ENCODE measurements at regions not wholly inside any gene's neighbourhood (a gene's known extent, or its start where the extent isn't known, plus 50 kb on each side); places are given as distances from the start of the nearest gene placed in this dataset.

DNA sequence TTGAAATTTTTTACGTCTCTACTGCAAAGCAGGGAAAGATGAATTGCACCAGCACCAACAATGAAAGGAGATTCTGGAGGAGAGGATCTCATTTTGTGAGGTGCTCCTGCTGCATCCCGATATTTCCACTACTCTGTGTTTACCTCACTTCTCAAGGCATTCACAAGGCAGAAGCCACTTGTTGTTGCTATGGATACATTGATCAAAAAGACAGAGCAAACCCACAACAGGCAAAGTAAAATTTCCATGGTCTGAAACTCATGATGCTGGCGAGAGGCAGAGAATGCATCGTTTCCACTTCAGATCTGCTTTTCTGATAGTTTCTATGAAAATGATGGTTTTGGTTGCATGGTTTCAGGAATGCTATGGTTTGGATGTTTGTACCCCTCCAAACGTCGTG, 323.3 kb downstream of the ASMT start:
- ChIA-PET CTCF (ENCODE audit: partially characterized antibody) (no interaction called here), POLR2A (ENCODE audit: partially characterized antibody) (no interaction called here)
- H3K18ac ChIP-seq (ENCODE audit: extremely low read depth, low read length) = no peak overlapping the region
- no peak overlapping the region for H2BK20ac ChIP-seq (ENCODE audit: low read length)
- H4K8ac ChIP-seq (ENCODE audit: extremely low read depth, insufficient read depth, low read length) = no peak overlapping the region
- peaks cover 0 to 3% of the 10 kb centered on the region in 2 experiments; a peak in 1 of 4 replicates for H3K9me3 ChIP-seq (ENCODE audit: insufficient read depth in 2 of 2, low read depth in 1 of 2, low read length in 1 of 2)
- H3K4me3 ChIP-seq (ENCODE audit: extremely low read depth in 1 of 4, insufficient read depth in 2 of 4, low read depth in 3 of 4, low read length in 4 of 4) = no peak overlapping the region
- no peak overlapping the region for H2BK5ac ChIP-seq (ENCODE audit: low read depth, low read length)
- H4K5ac ChIP-seq (ENCODE audit: insufficient read length, low read depth, low read length) = no peak overlapping the region
- H2AK5ac ChIP-seq (ENCODE audit: low read depth, low read length) = no peak overlapping the region
- no peak overlapping the region for H4K91ac ChIP-seq (replicated peaks; ENCODE audit: insufficient read length, low read length)
- H3K4me2 ChIP-seq (ENCODE audit: insufficient read depth in 1 of 2, low read depth in 2 of 2, low read length in 2 of 2) = no peak overlapping the region
- no peak overlapping the region for H3K56ac ChIP-seq (replicated peaks; ENCODE audit: insufficient read length, low read depth, low read length)
- H2BK120ac ChIP-seq (replicated peaks; ENCODE audit: low read depth, low read length) = no peak overlapping the region
- no peaks in the 10 kb centered on the region for H3K79me1 ChIP-seq (ENCODE audit: low read depth, low read length)
- no peak overlapping the region for H2AFZ ChIP-seq (ENCODE audit: low read length)
- no peaks in the 10 kb centered on the region for H4K20me1 ChIP-seq (replicated peaks in 1 of 2; ENCODE audit: control insufficient read depth in 1 of 2, insufficient read depth in 2 of 2, low read length in 2 of 2)
- H3K14ac ChIP-seq (ENCODE audit: insufficient read length) = no peak overlapping the region
- FAIRE-seq (no peak), DNase-seq (ENCODE audit: low read depth in 1 of 2, low spot score in 2 of 2) (no peak)
- H3K4me1 ChIP-seq (replicated peaks in 1 of 4; ENCODE audit: control insufficient read depth in 3 of 4, insufficient read depth in 4 of 4, low read length in 3 of 4) = no peaks in the 10 kb centered on the region; a peak in 1 of 7 replicates
- H3K36me3 ChIP-seq (ENCODE audit: control insufficient read depth in 2 of 4, insufficient read depth in 4 of 4, low read length in 3 of 4) = no peaks in the 10 kb centered on the region; a peak in 1 of 8 replicates
- H3K4ac ChIP-seq (replicated peaks; ENCODE audit: insufficient read length, low read depth, low read length) = no peak overlapping the region
- H2BK15ac ChIP-seq (ENCODE audit: low read length) = no peak overlapping the region
- no peak overlapping the region for H3K23ac ChIP-seq (ENCODE audit: insufficient read length)
- H3K27me3 ChIP-seq (replicated peaks in 1 of 4; ENCODE audit: control insufficient read depth in 3 of 4, extremely low read depth in 1 of 4, insufficient read depth in 3 of 4, low read length in 3 of 4) = no peaks in the 10 kb centered on the region
- no peaks in the 10 kb centered on the region for H3K79me2 ChIP-seq (ENCODE audit: control insufficient read depth in 1 of 2, insufficient read depth in 2 of 2, low read length in 2 of 2)
- TF ChIP-seq CEBPB (IDR thresholded peaks at IDR 0.05; ENCODE audit: low read depth, low read length) (no peak), CREB1 (IDR thresholded peaks at IDR 0.05) (no peak), SIX5 (IDR thresholded peaks at IDR 0.05; ENCODE audit: low read depth, low read length) (no peak), SIN3A (conservative IDR thresholded peaks at IDR 0.05 in 1 of 2, IDR thresholded peaks at IDR 0.05 in 1 of 2; ENCODE audit: low read depth in 1 of 2, low read length in 2 of 2) (no peak), GTF2F1 (IDR thresholded peaks at IDR 0.05; ENCODE audit: borderline replicate concordance, low read depth, low read length) (no peak), YY1 (IDR thresholded peaks at IDR 0.05; ENCODE audit: low read depth, low read length) (no peak), TAF1 (IDR thresholded peaks at IDR 0.05; ENCODE audit: low read depth, low read length) (no peak), TEAD4 (IDR thresholded peaks at IDR 0.05; ENCODE audit: low read depth, low read length) (no peak), RNF2 (IDR thresholded peaks at IDR 0.05; ENCODE audit: borderline replicate concordance, low read depth, low read length, missing control alignments, poor library complexity, severe bottlenecking) (no peak), SP1 (IDR thresholded peaks at IDR 0.05; ENCODE audit: low read depth, low read length) (no peak), RXRA (IDR thresholded peaks at IDR 0.05; ENCODE audit: insufficient read depth, low read depth, low read length) (no peak), RFX5 (IDR thresholded peaks at IDR 0.05; ENCODE audit: borderline replicate concordance, low read depth, low read length) (no peak)
- TF ChIP-seq, protein P1, sequence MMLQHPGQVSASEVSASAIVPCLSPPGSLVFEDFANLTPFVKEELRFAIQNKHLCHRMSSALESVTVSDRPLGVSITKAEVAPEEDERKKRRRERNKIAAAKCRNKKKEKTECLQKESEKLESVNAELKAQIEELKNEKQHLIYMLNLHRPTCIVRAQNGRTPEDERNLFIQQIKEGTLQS (IDR thresholded peaks at IDR 0.05; ENCODE audit: insufficient read depth, low read depth, low read length) = no peak
- H3K27ac ChIP-seq (ENCODE audit: low read depth, low read length) = no peak overlapping the region
- no peak overlapping the region for H3K9ac ChIP-seq (replicated peaks in 1 of 4; ENCODE audit: extremely low read depth in 1 of 4, low read depth in 3 of 4, low read length in 3 of 4)
- no peaks in the 10 kb centered on the region for H3K23me2 ChIP-seq (ENCODE audit: low read depth, low read length)
- WGBS, 2 experiments (ENCODE audit: extremely low coverage in 1 of 2, insufficient coverage in 1 of 2, insufficient read length in 1 of 2, insufficient replicate concordance in 2 of 2, low coverage in 1 of 2, low lambda C conversion rate in 2 of 2, missing lambda C conversion rate in 1 of 2) = 92% methylated on average over 6 of the region's 6 CpGs; no CpG with 5 or more reads in 1 of the 2 experiments
- H2BK12ac ChIP-seq (ENCODE audit: low read depth, low read length) = no peak overlapping the region

Measured in H1 (cell line).